Activated CD8-positive, alpha-beta memory T cell treated with anti-CD3 and anti-CD28 coated beads, Interleukin-2, amount 50 U/mL, for 48 hours (primary cell): ENCODE measurements at regions not wholly inside any gene's neighbourhood (a gene's known extent, or its start where the extent isn't known, plus 50 kb on each side); places are given as distances from the start of the nearest gene placed in this dataset.

ENCODE experiments used
- DNase-seq: peaks from one replicate; pipeline ENCODE4 v3.0.0-alpha.2; 2020

- DNase-seq, result no peak
Observed at GRCh38 chr18:67379981-67380380, 136.5 kb downstream of the DSEL start.

GRCh38 chr18:67376372-67376771 lies 140.1 kb downstream of the DSEL start:
- DNase-seq, result no peak

GRCh38 chr18:67373636-67374035 lies 142.9 kb downstream of the DSEL start:
- DNase-seq, result no peak

GRCh38 chr18:67367540-67367939 lies 149.0 kb downstream of the DSEL start:
- no peak for DNase-seq

GRCh38 chr18:67363694-67364093 lies 152.8 kb downstream of the DSEL start:
- no peak for DNase-seq

GRCh38 chr18:67362906-67363305 lies 153.6 kb downstream of the DSEL start:
- no peak for DNase-seq

- DNase-seq, result no peak
Observed at GRCh38 chr18:67359873-67360838, 156.4 kb downstream of the DSEL start.

GRCh38 chr18:67358947-67359346 lies 157.6 kb downstream of the DSEL start:
- no peak for DNase-seq

GRCh38 chr18:67354692-67355091 lies 161.8 kb downstream of the DSEL start:
- no peak for DNase-seq

- no peak for DNase-seq
Observed at GRCh38 chr18:67354091-67354490, 162.4 kb downstream of the DSEL start.

GRCh38 chr18:67347438-67347837 lies 169.1 kb downstream of the DSEL start:
- no peak for DNase-seq

- no peak for DNase-seq
Observed at GRCh38 chr18:67342159-67342558, 174.4 kb downstream of the DSEL start.

GRCh38 chr18:67337696-67338095 lies 178.8 kb downstream of the DSEL start:
- DNase-seq, result no peak

GRCh38 chr18:67331857-67332256 lies 184.7 kb downstream of the DSEL start:
- no peak for DNase-seq

- DNase-seq, result no peak
Observed at GRCh38 chr18:67319109-67319508, 197.4 kb downstream of the DSEL start.

- DNase-seq, result no peak
Observed at GRCh38 chr18:67318651-67319050, 197.9 kb downstream of the DSEL start.

GRCh38 chr18:67310826-67311225 lies 205.7 kb downstream of the DSEL start:
- no peak for DNase-seq

GRCh38 chr18:67308819-67309218 lies 207.7 kb downstream of the DSEL start:
- no peak for DNase-seq

GRCh38 chr18:67305466-67305865 lies 211.1 kb downstream of the DSEL start:
- no peak for DNase-seq

- no peak for DNase-seq
Observed at GRCh38 chr18:67302043-67302442, 214.5 kb downstream of the DSEL start.

GRCh38 chr18:67301592-67301991 lies 214.9 kb downstream of the DSEL start:
- DNase-seq, result no peak

- DNase-seq, result no peak
Observed at GRCh38 chr18:67300498-67300897, 216.0 kb downstream of the DSEL start.

GRCh38 chr18:67292814-67293213 lies 223.7 kb downstream of the DSEL start:
- no peak for DNase-seq

GRCh38 chr18:67290421-67290820 lies 226.1 kb downstream of the DSEL start:
- no peak for DNase-seq

- DNase-seq, result no peak
Observed at GRCh38 chr18:67285583-67285982, 230.9 kb downstream of the DSEL start.
